Spleen (tissue), 11 donors: ENCODE measurements at regions not wholly inside any gene's neighbourhood (a gene's known extent, or its start where the extent isn't known, plus 50 kb on each side); places are given as distances from the start of the nearest gene placed in this dataset.
A peak's percentile ranks its signal among the peaks of the same experiment; 100 is the strongest.

ENCODE experiments used
- DNase-seq: peaks from one replicate; pipeline ENCODE4 v3.0.0-alpha.2; 2020
- H3K27ac ChIP-seq, 8 donors: fragments of 200-600 bp; sonication (generic) in 7 of 8; 1 replicate in 4 of 8; 2 replicates in 4 of 8; pipeline versions ENCODE4 v1.5.0 to v1.8.0; 2016 to 2021; ENCODE audit warnings: inconsistent platforms in 4 of 8, mild to moderate bottlenecking in 4 of 8, moderate library complexity in 1 of 8
- H3K27me3 ChIP-seq, 7 donors: fragments of 200-600 bp; sonication (generic) in 6 of 7; replicated peaks in 1 of 7; 1 replicate in 4 of 7; 2 replicates in 3 of 7; pipeline versions ENCODE4 v1.5.0 to v1.8.0; 2016 to 2021; ENCODE audit warnings: inconsistent platforms in 3 of 7, mild to moderate bottlenecking in 1 of 7
- H3K36me3 ChIP-seq, 6 donors: fragments of 200-600 bp; sonication (generic) in 5 of 6; 1 replicate in 4 of 6; 2 replicates in 2 of 6; pipeline versions ENCODE4 v1.5.0 to v1.8.0; 2016 to 2021; ENCODE audit warnings: inconsistent platforms in 2 of 6
- H3K4me1 ChIP-seq, 6 donors: fragments of 200-600 bp; sonication (generic) in 5 of 6; 1 replicate in 3 of 6; 2 replicates in 3 of 6; pipeline versions ENCODE4 v1.5.0 to v1.8.0; 2016 to 2021; ENCODE audit warnings: inconsistent platforms in 3 of 6
- H3K4me3 ChIP-seq, 8 donors: fragments of 200-600 bp; sonication (generic) in 7 of 8; 1 replicate in 4 of 8; 2 replicates in 4 of 8; pipeline versions ENCODE4 v1.5.0 to v1.8.0; 2016 to 2021; ENCODE audit warnings: inconsistent platforms in 4 of 8, mild to moderate bottlenecking in 4 of 8, moderate library complexity in 2 of 8
- H3K9me3 ChIP-seq, 8 donors: fragments of 200-600 bp; sonication (generic) in 7 of 8; 1 replicate in 4 of 8; 2 replicates in 4 of 8; pipeline versions ENCODE4 v1.5.0 to v1.8.0; 2016 to 2021; ENCODE audit warnings: inconsistent platforms in 4 of 8
- CTCF ChIP-seq, 11 experiments: fragments of 200-600 bp in 7 of 11; fragments of 450-650 bp in 4 of 11; sonication (generic) in 4 of 11; IDR thresholded peaks in 8 of 11; conservative IDR thresholded peaks in 3 of 11; 1 replicate in 7 of 11; 2 replicates in 4 of 11; pipeline versions ENCODE4 v1.4.0 to v1.8.0; 2016 to 2021; ENCODE audit warnings: antibody characterized with exemption in 11 of 11, inconsistent platforms in 4 of 11, mild to moderate bottlenecking in 1 of 11
- POLR2A ChIP-seq, 3 donors: fragments of 450-650 bp; IDR thresholded peaks; one replicate each; pipeline ENCODE4 v1.5.1; 2017; ENCODE audit warnings: antibody characterized with exemption in 3 of 3, mild to moderate bottlenecking in 1 of 3
- POLR2AphosphoS5 ChIP-seq, 3 donors: sonication (generic); formaldehyde crosslinking; IDR thresholded peaks; one replicate each; pipeline ENCODE4 v1.5.1; 2017; ENCODE audit warnings: antibody characterized with exemption in 3 of 3
- WGBS, 5 donors: extraction: QIAGEN DNeasy Blood & Tissue Kit in 3 of 5; methylation state at CpG; one replicate each; pipeline versions ENCODE4 v1.1.5 to v1.1.7; 2013 to 2018; 5-methylcytosine and 5-hydroxymethylcytosine counted together
- intact Hi-C: fragments of 100-400 bp; cut with DNase I; formaldehyde crosslinking; loops from one replicate; pipeline ENCODE4 v1.15.0; 2023; ENCODE audit warnings: low total_unique reads
- donor health status: healthy with polysubstance abuse.
- donor health status: DM: no; HTN: no; CAD: no; lungs with moderate emphysema.
- donor health status: DM: no; HTN: no; CAD: no.
- donor health status: Bipolar disorder and iron deficiency.
- donor health status: healthy.
- donor health status: DM: no; HTN: no; CAD: no.
- donor health status: DM: yes; HTN: yes; CAD: no.

GRCh38 chrX:40953369-40953768, 131.9 kb upstream of the USP9X start:
- Histone ChIP-seq H3K4me1 (peaks cover 0 to 20% (median 7%) of the 10 kb centered on the region in 6 donors), H3K27ac (peak overlapping the region in 5 of 8 donors; percentile 42 to 67 (median 51)), H3K36me3 (no peaks in the 10 kb centered on the region), H3K4me3 (peak overlapping the region in 3 of 8 donors; percentile 7 to 60 (median 23)), H3K9me3 (no peaks in the 10 kb centered on the region), H3K27me3 (no peaks in the 10 kb centered on the region)
- TF ChIP-seq POLR2AphosphoS5 (IDR thresholded peaks at IDR 0.05) (no peak), CTCF (IDR thresholded peaks at IDR 0.05 in 8 of 11, conservative IDR thresholded peaks at IDR 0.05 in 3 of 11) (no peak), POLR2A (IDR thresholded peaks at IDR 0.05) (no peak)
- intact Hi-C loops, result no loop called here
- no peak for DNase-seq
- WGBS, 5 donors, result 62 to 75% (median 73%) methylated on average over 2 of the region's 2 CpGs

DNA sequence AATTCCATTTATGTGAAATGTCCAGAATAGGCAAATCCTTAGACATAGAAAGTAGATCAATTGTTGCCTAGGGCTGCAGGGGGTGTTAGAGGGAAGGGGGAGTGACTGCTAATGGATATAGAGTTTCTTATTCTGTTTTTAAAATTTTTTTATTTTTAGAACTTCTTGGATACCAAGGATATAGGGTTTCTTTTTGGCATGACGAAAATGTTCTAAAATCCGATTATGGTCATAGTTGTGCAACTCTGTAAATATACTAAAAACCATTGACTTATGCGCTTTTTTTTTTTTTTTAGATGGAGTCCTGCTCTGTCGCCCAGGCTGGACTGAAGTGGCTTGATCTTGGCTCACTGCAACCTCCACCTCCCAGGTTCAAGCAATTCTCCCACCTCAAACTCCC, 125.2 kb upstream of the USP9X start:
- Histone ChIP-seq H3K4me1 (peaks cover 0 to 5% (median 0%) of the 10 kb centered on the region in 6 donors), H3K4me3 (no peak overlapping the region), H3K9me3 (peaks cover 0 to 9% (median 0%) of the 10 kb centered on the region in 8 donors), H3K36me3 (no peaks in the 10 kb centered on the region), H3K27ac (no peak overlapping the region), H3K27me3 (no peaks in the 10 kb centered on the region)
- no peak for DNase-seq
- TF ChIP-seq POLR2A (IDR thresholded peaks at IDR 0.05), result no peak
- TF ChIP-seq CTCF (IDR thresholded peaks at IDR 0.05 in 8 of 11, conservative IDR thresholded peaks at IDR 0.05 in 3 of 11), result no peak
- TF ChIP-seq POLR2AphosphoS5 (IDR thresholded peaks at IDR 0.05), result no peak
- intact Hi-C loops, result no loop called here
- 83 to 91% (median 90%) methylated on average over 4 of the region's 4 CpGs for WGBS, 5 donors

- Histone ChIP-seq H3K4me1 (peaks cover 0 to 8% (median 0%) of the 10 kb centered on the region in 6 donors), H3K4me3 (no peak overlapping the region), H3K9me3 (peaks cover 0 to 9% (median 0%) of the 10 kb centered on the region in 8 donors), H3K27me3 (no peaks in the 10 kb centered on the region), H3K27ac (no peak overlapping the region), H3K36me3 (no peaks in the 10 kb centered on the region)
- intact Hi-C loops, result no loop called here
- no peak for TF ChIP-seq POLR2AphosphoS5 (IDR thresholded peaks at IDR 0.05)
- no peak for TF ChIP-seq POLR2A (IDR thresholded peaks at IDR 0.05)
- no peak for TF ChIP-seq CTCF (IDR thresholded peaks at IDR 0.05 in 8 of 11, conservative IDR thresholded peaks at IDR 0.05 in 3 of 11)
- no peak for DNase-seq
- WGBS, 5 donors, result 87 to 93% (median 88%) methylated on average over 12 of the region's 12 CpGs
These were observed 122.3 kb upstream of the USP9X start for GRCh38 chrX:40962793-40963407.

GRCh38 chrX:40964008-40964407, 121.2 kb upstream of the USP9X start:
- intact Hi-C loops, result no loop called here
- DNase-seq, result no peak
- peaks cover 0 to 8% (median 0%) of the 10 kb centered on the region in 6 donors for H3K4me1 ChIP-seq
- peak overlapping the region in 3 of 8 donors; percentile 15 to 46 (median 26) for H3K27ac ChIP-seq
- no peak overlapping the region for H3K4me3 ChIP-seq
- no peaks in the 10 kb centered on the region for H3K27me3 ChIP-seq
- H3K36me3 ChIP-seq, result no peaks in the 10 kb centered on the region
- peaks cover 0 to 9% (median 0%) of the 10 kb centered on the region in 8 donors for H3K9me3 ChIP-seq
- no peak for TF ChIP-seq POLR2A (IDR thresholded peaks at IDR 0.05)
- no peak for TF ChIP-seq POLR2AphosphoS5 (IDR thresholded peaks at IDR 0.05)
- TF ChIP-seq CTCF (IDR thresholded peaks at IDR 0.05 in 8 of 11, conservative IDR thresholded peaks at IDR 0.05 in 3 of 11), result no peak
- WGBS, 5 donors, result 89 to 100% (median 100%) methylated on average over 1 of the region's 1 CpG
